ENCODE measurements at regions not wholly inside any gene's neighbourhood (a gene's known extent, or its start where the extent isn't known, plus 50 kb on each side); places are given as distances from the start of the nearest gene placed in this dataset.

- no peaks in the 10 kb centered on the region for H3K9me3 Mint-ChIP-seq
- H3K4me1 Mint-ChIP-seq (ENCODE audit: low read depth) = no peaks in the 10 kb centered on the region
- H3K36me3 Mint-ChIP-seq (ENCODE audit: low read depth) = no peaks in the 10 kb centered on the region
- intact Hi-C loops (cut with micrococcal nuclease) = no loop called here
- no peak for DNase-seq (ENCODE audit: low spot score)
- no peak overlapping the region for H3K4me3 Mint-ChIP-seq (ENCODE audit: low read depth)
- no peak overlapping the region for H3K27ac Mint-ChIP-seq
- H3K27me3 Mint-ChIP-seq (ENCODE audit: low read depth) = peaks cover 9% of the 10 kb centered on the region
Observed at GRCh38 chr4:3835527-3836405, 69.6 kb downstream of the ADRA2C start.

GRCh38 chr4:3836406-3836755 lies 70.2 kb downstream of the ADRA2C start:
- Mint-ChIP-seq H3K4me3 (ENCODE audit: low read depth) (no peak overlapping the region), H3K36me3 (ENCODE audit: low read depth) (no peaks in the 10 kb centered on the region), H3K27me3 (ENCODE audit: low read depth) (peaks cover 9% of the 10 kb centered on the region), H3K4me1 (ENCODE audit: low read depth) (no peaks in the 10 kb centered on the region), H3K9me3 (no peaks in the 10 kb centered on the region), H3K27ac (no peak overlapping the region)
- DNase-seq (ENCODE audit: low spot score) = no peak
- intact Hi-C loops (cut with micrococcal nuclease) = no loop called here

DNA sequence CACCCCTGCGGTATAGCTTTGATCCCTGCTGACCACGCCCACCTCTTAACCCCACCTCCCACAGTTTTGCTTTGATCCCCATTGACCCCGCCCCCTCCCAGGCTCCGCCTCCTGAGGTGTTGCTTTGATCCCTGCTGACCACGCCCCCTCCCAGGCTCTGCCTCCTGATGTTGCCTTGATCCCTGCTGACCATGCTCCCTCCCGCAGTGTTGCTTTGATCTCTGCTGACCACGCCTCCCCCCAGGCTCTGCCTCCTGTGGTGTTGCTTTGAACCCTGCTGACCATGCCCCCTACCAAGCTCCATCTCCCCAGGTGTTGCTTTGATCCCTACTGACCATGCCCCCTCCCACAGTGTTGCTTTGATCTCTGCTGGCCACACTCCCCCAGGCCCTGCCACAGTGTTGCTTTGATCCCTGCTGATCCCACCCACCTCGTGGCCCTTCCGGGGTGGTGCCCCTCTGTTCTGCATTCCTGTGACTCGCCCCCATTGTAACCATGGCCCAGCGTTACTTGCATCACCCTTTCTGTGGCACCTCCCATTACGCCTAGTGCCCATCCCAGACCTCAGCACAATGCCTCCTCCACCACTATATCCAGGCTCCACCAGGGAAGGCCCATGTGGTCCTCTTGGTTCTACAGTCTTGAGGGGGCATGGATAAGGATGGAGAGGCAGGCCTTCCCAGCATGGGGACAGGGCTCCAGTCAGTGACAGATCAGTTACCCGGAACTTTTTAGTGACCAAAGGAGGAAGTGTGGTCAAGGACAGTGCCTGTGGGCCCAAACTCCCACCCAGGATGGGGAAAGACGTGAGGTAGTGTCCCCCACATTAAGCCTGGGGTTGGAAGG lies 70.8 kb downstream of the ADRA2C start:
- H3K27ac Mint-ChIP-seq = no peak overlapping the region
- H3K27me3 Mint-ChIP-seq (ENCODE audit: low read depth) = peaks cover 9% of the 10 kb centered on the region
- DNase-seq (ENCODE audit: low spot score) = peak; percentile 14
- no peaks in the 10 kb centered on the region for H3K9me3 Mint-ChIP-seq
- no peaks in the 10 kb centered on the region for H3K36me3 Mint-ChIP-seq (ENCODE audit: low read depth)
- intact Hi-C loops (cut with micrococcal nuclease) = no loop called here
- no peak overlapping the region for H3K4me3 Mint-ChIP-seq (ENCODE audit: low read depth)
- no peaks in the 10 kb centered on the region for H3K4me1 Mint-ChIP-seq (ENCODE audit: low read depth)

GRCh38 chr4:3838437-3839380 lies 72.5 kb downstream of the ADRA2C start:
- H3K4me1 Mint-ChIP-seq (ENCODE audit: low read depth) = no peaks in the 10 kb centered on the region
- no peak overlapping the region for H3K4me3 Mint-ChIP-seq (ENCODE audit: low read depth)
- H3K27ac Mint-ChIP-seq = no peak overlapping the region
- H3K27me3 Mint-ChIP-seq (ENCODE audit: low read depth) = peaks cover 9% of the 10 kb centered on the region
- H3K9me3 Mint-ChIP-seq = no peaks in the 10 kb centered on the region
- DNase-seq (ENCODE audit: low spot score) = no peak
- H3K36me3 Mint-ChIP-seq (ENCODE audit: low read depth) = no peaks in the 10 kb centered on the region
- intact Hi-C loops (cut with micrococcal nuclease) = no loop called here

GRCh38 chr4:3845094-3845743 lies 79.0 kb downstream of the ADRA2C start:
- intact Hi-C loops (cut with micrococcal nuclease) = no loop called here
- Mint-ChIP-seq H3K27me3 (ENCODE audit: low read depth) (no peaks in the 10 kb centered on the region), H3K27ac (no peak overlapping the region), H3K4me3 (ENCODE audit: low read depth) (no peak overlapping the region), H3K4me1 (ENCODE audit: low read depth) (no peaks in the 10 kb centered on the region), H3K9me3 (peaks cover 11% of the 10 kb centered on the region), H3K36me3 (ENCODE audit: low read depth) (no peaks in the 10 kb centered on the region)
- no peak for DNase-seq (ENCODE audit: low spot score)

DNA sequence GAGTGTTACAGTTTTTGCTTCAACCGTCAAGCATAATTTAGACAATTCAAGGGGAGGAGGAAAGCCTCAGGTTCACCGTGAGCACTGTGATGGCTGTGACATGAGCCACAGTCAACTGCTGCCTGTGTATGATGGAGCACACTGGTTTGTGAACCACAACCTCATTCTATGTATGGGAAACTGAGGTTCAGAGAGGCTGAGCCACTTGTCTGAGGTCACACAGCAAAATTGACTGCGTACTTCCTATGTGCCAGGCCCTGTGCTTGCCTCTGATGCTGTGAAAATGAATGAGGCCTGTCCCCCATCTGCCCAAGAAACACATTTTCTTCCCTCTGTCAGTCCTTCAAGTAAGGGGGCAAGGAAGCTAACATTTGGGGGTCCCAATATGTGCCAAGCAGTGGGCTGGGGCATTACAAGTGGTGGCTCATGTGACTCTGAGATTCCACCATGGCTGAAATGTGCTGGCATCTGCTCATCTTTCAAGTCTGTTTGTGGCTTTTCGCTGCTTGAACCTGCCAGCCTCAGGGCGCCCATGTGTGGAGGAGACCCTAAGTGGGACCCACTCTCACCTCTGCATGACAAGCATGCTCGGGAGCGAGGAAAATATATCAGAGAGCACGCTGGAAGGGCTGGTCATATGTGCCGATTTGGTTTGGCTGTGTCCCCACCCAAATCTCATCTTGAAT lies 79.7 kb downstream of the ADRA2C start:
- peaks cover 11% of the 10 kb centered on the region for H3K9me3 Mint-ChIP-seq
- no peak overlapping the region for H3K4me3 Mint-ChIP-seq (ENCODE audit: low read depth)
- H3K36me3 Mint-ChIP-seq (ENCODE audit: low read depth) = no peaks in the 10 kb centered on the region
- DNase-seq (ENCODE audit: low spot score) = no peak
- H3K4me1 Mint-ChIP-seq (ENCODE audit: low read depth) = no peaks in the 10 kb centered on the region
- no peaks in the 10 kb centered on the region for H3K27me3 Mint-ChIP-seq (ENCODE audit: low read depth)
- H3K27ac Mint-ChIP-seq = no peak overlapping the region
- intact Hi-C loops (cut with micrococcal nuclease) = no loop called here

DNA sequence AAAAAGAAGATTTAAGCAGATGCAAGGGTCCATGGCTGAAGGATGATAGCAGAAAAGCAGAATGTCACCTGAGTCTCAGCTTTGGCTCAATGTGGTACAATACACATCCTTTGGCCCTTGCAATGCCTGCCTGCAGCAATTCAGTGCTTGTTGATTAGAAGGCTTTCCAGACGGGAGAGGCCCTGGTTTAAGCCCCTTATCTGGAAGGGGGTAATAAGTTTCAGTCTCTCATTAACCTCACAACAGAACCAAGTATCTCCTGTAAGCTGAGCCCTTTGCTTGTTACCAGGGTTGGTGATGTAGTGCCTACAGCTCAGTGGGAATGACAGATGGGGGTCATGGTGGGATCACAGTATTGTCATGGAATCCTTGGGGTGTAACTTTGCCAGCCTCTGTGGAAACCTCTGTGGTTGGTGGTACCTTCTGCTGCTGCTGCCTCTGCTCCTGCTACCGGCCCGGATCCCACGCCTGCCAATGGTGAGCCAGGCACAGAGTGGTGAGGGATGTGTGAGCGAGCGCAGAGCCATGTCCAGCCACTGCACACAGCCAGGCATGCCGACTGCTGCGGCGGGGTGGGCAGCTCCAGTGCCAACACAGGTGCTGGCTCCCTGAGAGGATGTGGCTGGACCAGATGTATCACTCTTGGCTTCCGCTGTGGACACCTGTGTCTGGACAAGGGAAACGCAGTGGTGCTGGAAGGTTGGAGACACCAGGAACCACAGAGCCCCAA lies 81.2 kb downstream of the ADRA2C start:
- Mint-ChIP-seq H3K36me3 (ENCODE audit: low read depth) (no peaks in the 10 kb centered on the region), H3K27me3 (ENCODE audit: low read depth) (no peaks in the 10 kb centered on the region), H3K4me1 (ENCODE audit: low read depth) (no peaks in the 10 kb centered on the region), H3K27ac (no peak overlapping the region), H3K4me3 (ENCODE audit: low read depth) (no peak overlapping the region), H3K9me3 (peaks cover 11% of the 10 kb centered on the region)
- intact Hi-C loops (cut with micrococcal nuclease) = no loop called here
- DNase-seq (ENCODE audit: low spot score) = no peak

DNA sequence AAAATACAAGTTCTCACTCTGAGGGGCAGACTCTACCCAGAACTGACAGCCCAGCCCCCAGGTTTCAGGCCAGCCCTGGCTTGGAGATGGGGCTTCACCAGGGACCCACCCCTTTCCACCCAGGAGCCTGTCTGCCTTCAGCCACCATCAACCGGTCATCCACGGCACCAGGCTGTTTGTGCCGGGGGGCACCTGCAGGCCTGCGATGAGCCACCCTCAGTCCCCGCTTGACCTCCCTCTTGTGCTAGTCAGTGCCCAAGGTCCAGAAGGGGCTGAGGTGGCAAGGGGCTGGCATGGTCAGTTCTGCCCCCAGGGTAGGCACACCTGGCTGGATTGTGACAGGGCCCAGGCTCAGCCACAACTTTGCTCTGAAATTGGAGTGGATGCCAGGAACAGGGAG lies 82.1 kb downstream of the ADRA2C start:
- intact Hi-C loops (cut with micrococcal nuclease) = no loop called here
- Mint-ChIP-seq H3K4me3 (ENCODE audit: low read depth) (no peak overlapping the region), H3K27me3 (ENCODE audit: low read depth) (no peaks in the 10 kb centered on the region), H3K9me3 (peaks cover 11% of the 10 kb centered on the region), H3K4me1 (ENCODE audit: low read depth) (no peaks in the 10 kb centered on the region), H3K27ac (no peak overlapping the region), H3K36me3 (ENCODE audit: low read depth) (no peaks in the 10 kb centered on the region)
- no peak for DNase-seq (ENCODE audit: low spot score)

DNA sequence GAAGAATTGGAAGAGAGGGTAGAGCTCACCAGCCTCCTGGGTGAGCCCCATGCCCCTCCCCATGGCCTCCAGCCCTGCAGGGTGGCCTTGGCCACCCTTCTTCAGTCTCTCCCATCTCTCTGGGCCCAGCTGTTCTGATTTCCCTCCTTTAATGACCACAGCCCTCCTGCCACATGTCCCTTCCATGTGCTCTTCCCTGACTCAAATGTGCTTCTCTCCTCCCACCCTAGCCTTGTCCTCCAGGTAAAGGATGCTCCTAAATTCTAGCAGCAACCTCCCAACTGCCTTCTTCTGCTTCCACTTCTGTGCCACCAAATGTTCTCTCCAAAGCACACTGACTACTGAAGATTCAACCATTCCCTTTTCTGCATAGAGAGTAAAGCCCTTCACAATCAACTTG lies 83.0 kb downstream of the ADRA2C start:
- no peak overlapping the region for H3K27ac Mint-ChIP-seq
- intact Hi-C loops (cut with micrococcal nuclease) = no loop called here
- no peaks in the 10 kb centered on the region for H3K4me1 Mint-ChIP-seq (ENCODE audit: low read depth)
- H3K9me3 Mint-ChIP-seq = peaks cover 11% of the 10 kb centered on the region
- H3K36me3 Mint-ChIP-seq (ENCODE audit: low read depth) = no peaks in the 10 kb centered on the region
- H3K4me3 Mint-ChIP-seq (ENCODE audit: low read depth) = no peak overlapping the region
- DNase-seq (ENCODE audit: low spot score) = no peak
- H3K27me3 Mint-ChIP-seq (ENCODE audit: low read depth) = no peaks in the 10 kb centered on the region

DNA sequence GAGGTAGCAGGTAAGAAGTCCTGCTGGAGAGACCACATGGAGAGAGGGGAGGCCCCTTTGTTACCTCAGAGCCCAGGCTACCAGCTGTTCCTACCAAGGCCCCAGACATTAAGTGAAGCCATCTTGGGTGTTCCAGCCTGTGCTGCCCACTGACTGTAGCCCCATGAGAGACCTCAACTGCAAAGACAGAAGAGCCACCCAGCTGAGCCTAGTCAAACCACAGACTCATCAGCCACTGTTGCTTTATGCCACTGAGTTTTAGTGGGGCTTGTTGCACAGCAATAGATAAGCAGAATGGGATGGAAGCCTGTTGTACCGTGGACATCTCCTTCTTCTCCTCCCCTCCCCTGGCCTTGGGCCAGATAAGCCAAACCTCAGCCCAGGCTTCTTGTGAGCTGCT lies 83.9 kb downstream of the ADRA2C start:
- peaks cover 11% of the 10 kb centered on the region for H3K9me3 Mint-ChIP-seq
- H3K36me3 Mint-ChIP-seq (ENCODE audit: low read depth) = no peaks in the 10 kb centered on the region
- no peak for DNase-seq (ENCODE audit: low spot score)
- no peaks in the 10 kb centered on the region for H3K4me1 Mint-ChIP-seq (ENCODE audit: low read depth)
- intact Hi-C loops (cut with micrococcal nuclease) = no loop called here
- no peak overlapping the region for H3K27ac Mint-ChIP-seq
- no peaks in the 10 kb centered on the region for H3K27me3 Mint-ChIP-seq (ENCODE audit: low read depth)
- no peak overlapping the region for H3K4me3 Mint-ChIP-seq (ENCODE audit: low read depth)

DNA sequence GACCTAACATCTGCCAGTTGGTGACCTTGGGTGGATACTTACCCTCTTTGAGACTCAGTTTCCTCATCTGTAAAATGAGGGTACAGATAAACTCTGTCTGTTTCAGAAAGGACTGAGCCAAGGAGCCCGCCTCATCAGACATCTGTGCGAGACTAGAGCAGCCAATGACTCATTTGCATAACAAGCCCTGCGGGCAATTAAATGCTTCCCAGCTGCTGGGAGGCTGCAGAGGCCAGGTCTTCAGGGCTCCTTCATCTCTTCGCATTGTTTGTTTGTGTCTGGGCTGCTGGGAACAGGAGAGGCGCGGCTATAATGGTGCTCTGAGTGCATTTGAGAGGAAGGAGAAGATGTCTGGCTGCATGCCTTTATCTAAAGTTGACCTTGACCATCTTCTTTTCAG lies 85.0 kb downstream of the ADRA2C start:
- Mint-ChIP-seq H3K36me3 (ENCODE audit: low read depth) (no peaks in the 10 kb centered on the region), H3K27me3 (ENCODE audit: low read depth) (no peaks in the 10 kb centered on the region), H3K9me3 (peaks cover 11% of the 10 kb centered on the region), H3K4me1 (ENCODE audit: low read depth) (no peaks in the 10 kb centered on the region), H3K4me3 (ENCODE audit: low read depth) (no peak overlapping the region), H3K27ac (no peak overlapping the region)
- intact Hi-C loops (cut with micrococcal nuclease) = no loop called here
- DNase-seq (ENCODE audit: low spot score) = no peak
